ENCODE measurements at regions not wholly inside any gene's neighbourhood (a gene's known extent, or its start where the extent isn't known, plus 50 kb on each side); places are given as distances from the start of the nearest gene placed in this dataset.
"Not testable (repeated sequence)": the region's sequence is repeated elsewhere in the genome, so short reads cannot be mapped to it uniquely, and the experiment has no call there.

- no peak overlapping the region for H3K27ac Mint-ChIP-seq (ENCODE audit: low read depth, unreplicated experiment)
These were observed 1325.8 kb upstream of the ALCAM start for GRCh38 chr3:104040896-104041295.

GRCh38 chr3:104043001-104043543 is 1323.6 kb upstream of the ALCAM start:
- intact Hi-C loops (cut with micrococcal nuclease); H3K27me3 Mint-ChIP-seq (ENCODE audit: insufficient read depth, unreplicated experiment); H3K36me3 Mint-ChIP-seq (ENCODE audit: insufficient read depth, unreplicated experiment); H3K4me1 Mint-ChIP-seq (ENCODE audit: insufficient read depth, unreplicated experiment); H3K27ac Mint-ChIP-seq (ENCODE audit: low read depth, unreplicated experiment); DNase-seq (ENCODE audit: unreplicated experiment); BruUV-seq (replicated peaks); POLR2A ChIA-PET; H3K4me3 Mint-ChIP-seq (ENCODE audit: unreplicated experiment): not testable (repeated sequence)
- CTCF ChIA-PET, result interaction anchor here (0.7 kb wide), 1 partner anchor 1820 kb away, joined by 4 read pairs; no protein-coding TSS in a partner anchor
- H3K9me3 Mint-ChIP-seq (ENCODE audit: unreplicated experiment), result peaks cover 11% of the 10 kb centered on the region

More at GRCh38 chr3:104040896-104041295, 1325.8 kb upstream of the ALCAM start:
- Mint-ChIP-seq H3K4me3 (ENCODE audit: unreplicated experiment) (no peak overlapping the region), H3K4me1 (ENCODE audit: insufficient read depth, unreplicated experiment) (no peaks in the 10 kb centered on the region), H3K27me3 (ENCODE audit: insufficient read depth, unreplicated experiment) (no peaks in the 10 kb centered on the region), H3K9me3 (ENCODE audit: unreplicated experiment) (peaks cover 11% of the 10 kb centered on the region), H3K36me3 (ENCODE audit: insufficient read depth, unreplicated experiment) (no peaks in the 10 kb centered on the region)
- no TSS peak for BruUV-seq (replicated peaks)
- CTCF ChIA-PET, result interaction anchor here (0.6 kb wide), 1 partner anchor 1315 kb away, joined by 4 read pairs; no protein-coding TSS in a partner anchor
- intact Hi-C loops (cut with micrococcal nuclease), result no loop called here
- no peak for DNase-seq (ENCODE audit: unreplicated experiment)
- TF ChIP-seq CTCF (IDR thresholded peaks at IDR 0.05; ENCODE audit: unreplicated experiment), result no peak
- POLR2A ChIA-PET, result no interaction called here

- no peak for TF ChIP-seq CTCF (IDR thresholded peaks at IDR 0.05; ENCODE audit: unreplicated experiment)
- ChIA-PET CTCF (interaction anchor here (0.7 kb wide), 2 partner anchors 1733 to 1821 kb away, joined by 4 read pairs; no protein-coding TSS in a partner anchor), POLR2A (no interaction called here)
- Mint-ChIP-seq H3K27ac (ENCODE audit: low read depth, unreplicated experiment) (no peak overlapping the region), H3K36me3 (ENCODE audit: insufficient read depth, unreplicated experiment) (no peaks in the 10 kb centered on the region), H3K27me3 (ENCODE audit: insufficient read depth, unreplicated experiment) (no peaks in the 10 kb centered on the region), H3K4me1 (ENCODE audit: insufficient read depth, unreplicated experiment) (no peaks in the 10 kb centered on the region), H3K9me3 (ENCODE audit: unreplicated experiment) (peaks cover 2% of the 10 kb centered on the region), H3K4me3 (ENCODE audit: unreplicated experiment) (no peak overlapping the region)
- no peak for DNase-seq (ENCODE audit: unreplicated experiment)
- intact Hi-C loops (cut with micrococcal nuclease), result no loop called here
- BruUV-seq (replicated peaks), result no TSS peak
These were observed 1322.7 kb upstream of the ALCAM start for GRCh38 chr3:104044002-104044401.

- ChIA-PET CTCF (no interaction called here), POLR2A (no interaction called here)
- H3K9me3 Mint-ChIP-seq (ENCODE audit: unreplicated experiment), result no peaks in the 10 kb centered on the region
- H3K36me3 Mint-ChIP-seq (ENCODE audit: insufficient read depth, unreplicated experiment), result no peaks in the 10 kb centered on the region
- peaks cover 24% of the 10 kb centered on the region for H3K4me1 Mint-ChIP-seq (ENCODE audit: insufficient read depth, unreplicated experiment)
- intact Hi-C loops (cut with micrococcal nuclease), result no loop called here
- no peak overlapping the region for H3K27ac Mint-ChIP-seq (ENCODE audit: low read depth, unreplicated experiment)
- TF ChIP-seq CTCF (IDR thresholded peaks at IDR 0.05; ENCODE audit: unreplicated experiment), result no peak
- H3K27me3 Mint-ChIP-seq (ENCODE audit: insufficient read depth, unreplicated experiment), result no peaks in the 10 kb centered on the region
- BruUV-seq (replicated peaks), result no TSS peak
- H3K4me3 Mint-ChIP-seq (ENCODE audit: unreplicated experiment), result no peak overlapping the region
- DNase-seq (ENCODE audit: unreplicated experiment), result peak; percentile 68
These were observed 1300.1 kb upstream of the ALCAM start for GRCh38 chr3:104066658-104067057.

- H3K4me3 Mint-ChIP-seq (ENCODE audit: unreplicated experiment), result no peak overlapping the region
- H3K27ac Mint-ChIP-seq (ENCODE audit: low read depth, unreplicated experiment), result peak overlapping the region; percentile 4
- CTCF ChIA-PET, result interaction anchor here (0.9 kb wide), 1 partner anchor 1300 kb away, joined by 3 read pairs; no protein-coding TSS in a partner anchor
- no peaks in the 10 kb centered on the region for H3K9me3 Mint-ChIP-seq (ENCODE audit: unreplicated experiment)
- BruUV-seq (replicated peaks), result no TSS peak
- TF ChIP-seq CTCF (IDR thresholded peaks at IDR 0.05; ENCODE audit: unreplicated experiment), result no peak
- H3K27me3 Mint-ChIP-seq (ENCODE audit: insufficient read depth, unreplicated experiment), result no peaks in the 10 kb centered on the region
- H3K36me3 Mint-ChIP-seq (ENCODE audit: insufficient read depth, unreplicated experiment), result no peaks in the 10 kb centered on the region
- POLR2A ChIA-PET, result no interaction called here
- peaks cover 24% of the 10 kb centered on the region for H3K4me1 Mint-ChIP-seq (ENCODE audit: insufficient read depth, unreplicated experiment)
- intact Hi-C loops (cut with micrococcal nuclease), result no loop called here
- peak; percentile 8 for DNase-seq (ENCODE audit: unreplicated experiment)
These were observed 1297.6 kb upstream of the ALCAM start for GRCh38 chr3:104069114-104069513.
